Mucosa of descending colon (tissue), 3 donors: ENCODE measurements at regions not wholly inside any gene's neighbourhood (a gene's known extent, or its start where the extent isn't known, plus 50 kb on each side); places are given as distances from the start of the nearest gene placed in this dataset.
"Not testable (repeated sequence)": the region's sequence is repeated elsewhere in the genome, so short reads cannot be mapped to it uniquely, and the experiment has no call there.

Source experiments
- ATAC-seq: fragments of 200-7000 bp; cut with Tn5 transposase; one replicate; pipeline ENCODE4 v1.9.1; 2020; ENCODE audit warnings: mild to moderate bottlenecking, moderate library complexity
- DNase-seq, 3 donors: peaks; one replicate each; pipeline ENCODE4 v3.0.0-alpha.2; 2020
- H3K36me3 ChIP-seq: fragments of 200-600 bp; one replicate; pipeline ENCODE4 v1.8.0; 2021; ENCODE audit warnings: low read depth, mild to moderate bottlenecking
- H3K4me1 ChIP-seq: fragments of 200-600 bp; one replicate; pipeline ENCODE4 v1.8.0; 2021; ENCODE audit warnings: low read depth, mild to moderate bottlenecking
- H3K4me3 ChIP-seq: fragments of 200-600 bp; one replicate; pipeline ENCODE4 v1.8.0; 2021; ENCODE audit warnings: mild to moderate bottlenecking
- H3K9me3 ChIP-seq: fragments of 200-600 bp; one replicate; pipeline ENCODE4 v1.8.0; 2021; ENCODE audit warnings: mild to moderate bottlenecking
- CTCF ChIP-seq: fragments of 200-600 bp; IDR thresholded peaks from one replicate; pipeline ENCODE4 v1.8.0; 2022; ENCODE audit warnings: antibody characterized with exemption, mild to moderate bottlenecking
- intact Hi-C, 2 donors: fragments of 100-400 bp; cut with DNase I in 1 of 2; cut with micrococcal nuclease in 1 of 2; formaldehyde crosslinking; loops; one replicate each; pipeline versions ENCODE4 v1.11.0 to v1.11.1; 2022; cut with DNase I, micrococcal nuclease
- donor health status: DM: no; HTN: no; CAD: no; lungs with moderate emphysema.
- donor health status: DM: no; HTN: no; CAD: no.
- donor health status: DM: no; HTN: yes; CAD: no.

GRCh38 chr18:34399892-34400291 lies 175.2 kb upstream of the NOL4 start:
- no peak for ATAC-seq
- intact Hi-C loops = no loop called here
- H3K4me1 ChIP-seq = no peaks in the 10 kb centered on the region
- no peaks in the 10 kb centered on the region for H3K36me3 ChIP-seq
- H3K9me3 ChIP-seq = no peaks in the 10 kb centered on the region
- no peak for DNase-seq
- TF ChIP-seq CTCF = no peak
- no peak overlapping the region for H3K4me3 ChIP-seq

GRCh38 chr18:34400834-34401233 lies 176.1 kb upstream of the NOL4 start:
- Histone ChIP-seq H3K4me1 (no peaks in the 10 kb centered on the region), H3K9me3 (no peaks in the 10 kb centered on the region), H3K36me3 (no peaks in the 10 kb centered on the region), H3K4me3 (no peak overlapping the region)
- DNase-seq = no peak
- intact Hi-C loops = no loop called here
- TF ChIP-seq CTCF = no peak
- ATAC-seq = no peak

GRCh38 chr18:34401775-34402174 lies 177.1 kb upstream of the NOL4 start:
- Histone ChIP-seq H3K4me1 (no peaks in the 10 kb centered on the region), H3K9me3 (no peaks in the 10 kb centered on the region), H3K4me3 (no peak overlapping the region), H3K36me3 (no peaks in the 10 kb centered on the region)
- intact Hi-C loops = no loop called here
- ATAC-seq (no peak), DNase-seq (no peak)
- no peak for TF ChIP-seq CTCF

- ATAC-seq, H3K9me3 ChIP-seq, H3K4me3 ChIP-seq, H3K4me1 ChIP-seq, H3K36me3 ChIP-seq, intact Hi-C loops, DNase-seq: not testable (repeated sequence)
Measured at GRCh38 chr18:34407471-34407870, 182.8 kb upstream of the NOL4 start.

GRCh38 chr18:34411952-34412351 lies 187.2 kb upstream of the NOL4 start:
- no peak for DNase-seq
- no peaks in the 10 kb centered on the region for H3K4me1 ChIP-seq
- TF ChIP-seq CTCF = no peak
- no peak overlapping the region for H3K4me3 ChIP-seq
- no peaks in the 10 kb centered on the region for H3K9me3 ChIP-seq
- no peak for ATAC-seq
- intact Hi-C loops = loop anchor here in 1 of 2 donors (5.0 kb wide), 1 partner anchor 50 kb away; no protein-coding TSS in a partner anchor
- no peaks in the 10 kb centered on the region for H3K36me3 ChIP-seq

GRCh38 chr18:34431042-34431441 lies 206.3 kb upstream of the NOL4 start:
- H3K4me3 ChIP-seq = no peak overlapping the region
- ATAC-seq (no peak), DNase-seq (no peak)
- intact Hi-C loops = no loop called here
- H3K36me3 ChIP-seq = no peaks in the 10 kb centered on the region
- H3K9me3 ChIP-seq = no peaks in the 10 kb centered on the region
- no peak for TF ChIP-seq CTCF
- H3K4me1 ChIP-seq = no peaks in the 10 kb centered on the region
